ENCODE measurements at regions not wholly inside any gene's neighbourhood (a gene's known extent, or its start where the extent isn't known, plus 50 kb on each side); places are given as distances from the start of the nearest gene placed in this dataset.

DNA sequence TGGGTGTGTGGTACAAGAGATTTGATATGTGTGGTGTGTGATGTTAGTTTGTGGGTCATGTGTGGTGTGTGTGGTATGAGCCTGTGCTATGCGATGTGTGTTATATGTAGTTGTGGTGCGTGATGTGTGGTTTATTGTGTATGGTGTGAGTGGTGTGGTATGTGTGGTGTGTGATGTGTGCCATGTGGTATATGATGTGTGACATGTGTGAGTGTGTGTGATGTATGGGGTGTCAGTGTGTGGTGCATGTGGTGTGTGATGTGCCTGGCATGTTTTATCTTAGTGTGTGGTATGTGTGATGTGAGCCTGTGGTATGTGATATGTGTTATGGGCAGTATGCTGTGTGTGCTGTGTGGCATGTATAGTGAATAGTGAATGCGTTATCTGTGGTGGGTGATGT is 273.0 kb upstream of the IRX1 start:
- Histone ChIP-seq H3K27me3 (ENCODE audit: insufficient read depth, low read length, poor library complexity, severe bottlenecking) (no peaks in the 10 kb centered on the region), H3K9me3 (ENCODE audit: low read length) (no peaks in the 10 kb centered on the region), H3K36me3 (ENCODE audit: insufficient read depth, low read length) (no peaks in the 10 kb centered on the region), H3K27ac (ENCODE audit: low read depth, low read length) (no peak overlapping the region), H3K4me1 (ENCODE audit: insufficient read depth, low read length) (no peaks in the 10 kb centered on the region), H3K4me3 (ENCODE audit: low read length) (no peak overlapping the region)
- POLR2A ChIA-PET: no interaction called here
- no peak overlapping the region for H3K4me3 Mint-ChIP-seq
- H3K4me1 Mint-ChIP-seq: no peaks in the 10 kb centered on the region
- no peaks in the 10 kb centered on the region for H3K27me3 Mint-ChIP-seq
- peaks cover 0 to 17% (median 11%) of the 10 kb centered on the region in 5 donors for H3K9me3 Mint-ChIP-seq
- DNase-seq: no peak
- H3K27ac Mint-ChIP-seq: no peak overlapping the region
- CTCF ChIA-PET: no interaction called here
- no peaks in the 10 kb centered on the region for H3K36me3 Mint-ChIP-seq

GRCh38 chr5:3321923-3322322 is 273.7 kb upstream of the IRX1 start:
- H3K9me3 ChIP-seq (ENCODE audit: low read length): no peaks in the 10 kb centered on the region
- Mint-ChIP-seq H3K27ac (no peak overlapping the region), H3K9me3 (peaks cover 0 to 17% (median 11%) of the 10 kb centered on the region in 5 donors), H3K27me3 (no peaks in the 10 kb centered on the region), H3K4me1 (no peaks in the 10 kb centered on the region), H3K36me3 (no peaks in the 10 kb centered on the region), H3K4me3 (no peak overlapping the region)
- no peak overlapping the region for H3K27ac ChIP-seq (ENCODE audit: low read depth, low read length)
- H3K4me3 ChIP-seq (ENCODE audit: low read length): no peak overlapping the region
- ChIA-PET POLR2A (no interaction called here), CTCF (no interaction called here)
- no peaks in the 10 kb centered on the region for H3K27me3 ChIP-seq (ENCODE audit: insufficient read depth, low read length, poor library complexity, severe bottlenecking)
- H3K36me3 ChIP-seq (ENCODE audit: insufficient read depth, low read length): no peaks in the 10 kb centered on the region
- no peaks in the 10 kb centered on the region for H3K4me1 ChIP-seq (ENCODE audit: insufficient read depth, low read length)
- DNase-seq: no peak

DNA sequence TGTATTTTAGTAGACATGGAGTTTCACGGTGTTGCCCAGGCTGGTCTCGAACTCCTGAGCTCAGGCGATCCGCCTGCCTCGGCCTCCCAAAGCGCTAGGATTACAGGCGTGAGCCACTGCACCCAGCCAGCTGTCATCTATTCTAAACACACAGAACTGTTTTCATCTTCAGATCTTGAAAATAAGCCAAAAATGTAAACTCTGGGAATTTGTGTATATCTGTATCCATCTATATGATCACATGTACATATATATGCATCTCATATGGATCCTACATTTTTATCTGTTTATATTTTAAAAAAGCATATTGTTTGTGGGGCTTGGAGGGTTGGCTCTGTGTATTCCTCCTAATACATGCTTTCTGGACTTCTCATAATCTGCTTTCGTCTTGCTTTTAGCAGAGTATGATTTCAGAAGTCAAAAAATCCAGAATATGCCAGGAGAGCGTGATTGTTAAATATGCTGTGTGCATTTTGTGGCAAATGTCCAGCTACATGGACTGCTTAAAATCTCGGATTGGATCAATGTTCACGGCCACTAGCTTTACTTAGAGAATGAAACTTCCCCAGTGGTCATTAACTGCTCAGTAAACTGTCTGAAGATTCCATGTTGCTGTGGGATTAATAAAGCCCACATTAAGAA is 274.4 kb upstream of the IRX1 start:
- CTCF ChIA-PET: no interaction called here

GRCh38 chr5:3320317-3320875 is 275.2 kb upstream of the IRX1 start:
- CTCF ChIA-PET: no interaction called here
- Histone ChIP-seq H3K27ac (ENCODE audit: low read depth, low read length) (no peak overlapping the region), H3K4me3 (ENCODE audit: low read length) (no peak overlapping the region), H3K36me3 (ENCODE audit: insufficient read depth, low read length) (no peaks in the 10 kb centered on the region), H3K9me3 (ENCODE audit: low read length) (no peaks in the 10 kb centered on the region), H3K27me3 (ENCODE audit: insufficient read depth, low read length, poor library complexity, severe bottlenecking) (no peaks in the 10 kb centered on the region), H3K4me1 (ENCODE audit: insufficient read depth, low read length) (no peaks in the 10 kb centered on the region)
- H3K4me1 Mint-ChIP-seq: no peaks in the 10 kb centered on the region
- POLR2A ChIA-PET: no interaction called here
- no peak overlapping the region for H3K4me3 Mint-ChIP-seq
- peaks cover 0 to 9% (median 6%) of the 10 kb centered on the region in 5 donors for H3K9me3 Mint-ChIP-seq
- H3K27me3 Mint-ChIP-seq: no peaks in the 10 kb centered on the region
- H3K36me3 Mint-ChIP-seq: no peaks in the 10 kb centered on the region
- no peak overlapping the region for H3K27ac Mint-ChIP-seq
- no peak for DNase-seq

More for the DNA sequence above, 274.4 kb upstream of the IRX1 start:
- H3K27me3 Mint-ChIP-seq: no peaks in the 10 kb centered on the region
- no peaks in the 10 kb centered on the region for H3K4me1 ChIP-seq (ENCODE audit: insufficient read depth, low read length)
- H3K27ac ChIP-seq (ENCODE audit: low read depth, low read length): no peak overlapping the region
- no peaks in the 10 kb centered on the region for H3K36me3 ChIP-seq (ENCODE audit: insufficient read depth, low read length)
- no peaks in the 10 kb centered on the region for H3K4me1 Mint-ChIP-seq
- H3K9me3 ChIP-seq (ENCODE audit: low read length): no peaks in the 10 kb centered on the region
- DNase-seq: no peak
- no peak overlapping the region for H3K4me3 Mint-ChIP-seq
- H3K4me3 ChIP-seq (ENCODE audit: low read length): no peak overlapping the region
- H3K36me3 Mint-ChIP-seq: no peaks in the 10 kb centered on the region
- H3K27ac Mint-ChIP-seq: no peak overlapping the region
- peaks cover 0 to 12% (median 9%) of the 10 kb centered on the region in 5 donors for H3K9me3 Mint-ChIP-seq
- POLR2A ChIA-PET: no interaction called here
- H3K27me3 ChIP-seq (ENCODE audit: insufficient read depth, low read length, poor library complexity, severe bottlenecking): no peaks in the 10 kb centered on the region

- peaks cover 0 to 9% (median 5%) of the 10 kb centered on the region in 5 donors for H3K9me3 Mint-ChIP-seq
- peaks cover 0 to 3% (median 0%) of the 10 kb centered on the region in 3 donors for H3K36me3 Mint-ChIP-seq
- H3K27me3 Mint-ChIP-seq: peaks cover 0 to 4% of the 10 kb centered on the region in 2 donors
- H3K4me1 ChIP-seq (ENCODE audit: insufficient read depth, low read length): no peaks in the 10 kb centered on the region
- no peaks in the 10 kb centered on the region for H3K4me1 Mint-ChIP-seq
- no peak for DNase-seq
- no peaks in the 10 kb centered on the region for H3K9me3 ChIP-seq (ENCODE audit: low read length)
- no peaks in the 10 kb centered on the region for H3K36me3 ChIP-seq (ENCODE audit: insufficient read depth, low read length)
- CTCF ChIA-PET: no interaction called here
- POLR2A ChIA-PET: no interaction called here
- no peak overlapping the region for H3K27ac Mint-ChIP-seq
- H3K27ac ChIP-seq (ENCODE audit: low read depth, low read length): no peak overlapping the region
- H3K27me3 ChIP-seq (ENCODE audit: insufficient read depth, low read length, poor library complexity, severe bottlenecking): no peaks in the 10 kb centered on the region
- H3K4me3 Mint-ChIP-seq: no peak overlapping the region
- no peak overlapping the region for H3K4me3 ChIP-seq (ENCODE audit: low read length)
These were observed 278.4 kb upstream of the IRX1 start for GRCh38 chr5:3317051-3317795.

- Histone ChIP-seq H3K9me3 (ENCODE audit: low read length) (no peaks in the 10 kb centered on the region), H3K27me3 (ENCODE audit: insufficient read depth, low read length, poor library complexity, severe bottlenecking) (no peaks in the 10 kb centered on the region), H3K4me1 (ENCODE audit: insufficient read depth, low read length) (no peaks in the 10 kb centered on the region), H3K27ac (ENCODE audit: low read depth, low read length) (no peak overlapping the region), H3K36me3 (ENCODE audit: insufficient read depth, low read length) (no peaks in the 10 kb centered on the region), H3K4me3 (ENCODE audit: low read length) (no peak overlapping the region)
- peaks cover 1 to 8% (median 4%) of the 10 kb centered on the region in 5 donors for H3K9me3 Mint-ChIP-seq
- ChIA-PET POLR2A (no interaction called here), CTCF (no interaction called here)
- DNase-seq: no peak
- no peak overlapping the region for H3K4me3 Mint-ChIP-seq
- peaks cover 0 to 4% of the 10 kb centered on the region in 2 donors for H3K27me3 Mint-ChIP-seq
- H3K27ac Mint-ChIP-seq: no peak overlapping the region
- H3K36me3 Mint-ChIP-seq: peaks cover 0 to 3% (median 0%) of the 10 kb centered on the region in 3 donors
- no peaks in the 10 kb centered on the region for H3K4me1 Mint-ChIP-seq
These were observed 282.1 kb upstream of the IRX1 start for GRCh38 chr5:3313569-3313968.

GRCh38 chr5:3312299-3312698 is 283.3 kb upstream of the IRX1 start:
- CTCF ChIA-PET: no interaction called here
- peaks cover 0 to 4% of the 10 kb centered on the region in 2 donors for H3K27me3 Mint-ChIP-seq
- H3K36me3 Mint-ChIP-seq: peaks cover 0 to 3% (median 0%) of the 10 kb centered on the region in 3 donors
- H3K4me1 ChIP-seq (ENCODE audit: insufficient read depth, low read length): no peaks in the 10 kb centered on the region
- no peak overlapping the region for H3K4me3 ChIP-seq (ENCODE audit: low read length)
- POLR2A ChIA-PET: no interaction called here
- no peaks in the 10 kb centered on the region for H3K36me3 ChIP-seq (ENCODE audit: insufficient read depth, low read length)
- H3K9me3 Mint-ChIP-seq: peaks cover 1 to 9% (median 5%) of the 10 kb centered on the region in 5 donors
- DNase-seq: no peak
- H3K27ac Mint-ChIP-seq: no peak overlapping the region
- no peaks in the 10 kb centered on the region for H3K9me3 ChIP-seq (ENCODE audit: low read length)
- H3K4me1 Mint-ChIP-seq: no peaks in the 10 kb centered on the region
- no peak overlapping the region for H3K27ac ChIP-seq (ENCODE audit: low read depth, low read length)
- no peak overlapping the region for H3K4me3 Mint-ChIP-seq
- no peaks in the 10 kb centered on the region for H3K27me3 ChIP-seq (ENCODE audit: insufficient read depth, low read length, poor library complexity, severe bottlenecking)

GRCh38 chr5:3311433-3311832 is 284.2 kb upstream of the IRX1 start:
- DNase-seq: no peak
- peaks cover 1 to 9% (median 5%) of the 10 kb centered on the region in 5 donors for H3K9me3 Mint-ChIP-seq
- H3K4me1 ChIP-seq (ENCODE audit: insufficient read depth, low read length): no peaks in the 10 kb centered on the region
- no peaks in the 10 kb centered on the region for H3K4me1 Mint-ChIP-seq
- no peaks in the 10 kb centered on the region for H3K9me3 ChIP-seq (ENCODE audit: low read length)
- H3K4me3 Mint-ChIP-seq: no peak overlapping the region
- no peak overlapping the region for H3K4me3 ChIP-seq (ENCODE audit: low read length)
- ChIA-PET CTCF (no interaction called here), POLR2A (no interaction called here)
- H3K27me3 Mint-ChIP-seq: peaks cover 0 to 4% of the 10 kb centered on the region in 2 donors
- H3K27me3 ChIP-seq (ENCODE audit: insufficient read depth, low read length, poor library complexity, severe bottlenecking): no peaks in the 10 kb centered on the region
- peaks cover 0 to 7% (median 0%) of the 10 kb centered on the region in 3 donors for H3K36me3 Mint-ChIP-seq
- no peak overlapping the region for H3K27ac Mint-ChIP-seq
- H3K36me3 ChIP-seq (ENCODE audit: insufficient read depth, low read length): no peaks in the 10 kb centered on the region
- H3K27ac ChIP-seq (ENCODE audit: low read depth, low read length): no peak overlapping the region

Measured in CD8-positive, alpha-beta memory T cell (primary cell).